ENCODE measurements at regions not wholly inside any gene's neighbourhood (a gene's known extent, or its start where the extent isn't known, plus 50 kb on each side); places are given as distances from the start of the nearest gene placed in this dataset.

DNA sequence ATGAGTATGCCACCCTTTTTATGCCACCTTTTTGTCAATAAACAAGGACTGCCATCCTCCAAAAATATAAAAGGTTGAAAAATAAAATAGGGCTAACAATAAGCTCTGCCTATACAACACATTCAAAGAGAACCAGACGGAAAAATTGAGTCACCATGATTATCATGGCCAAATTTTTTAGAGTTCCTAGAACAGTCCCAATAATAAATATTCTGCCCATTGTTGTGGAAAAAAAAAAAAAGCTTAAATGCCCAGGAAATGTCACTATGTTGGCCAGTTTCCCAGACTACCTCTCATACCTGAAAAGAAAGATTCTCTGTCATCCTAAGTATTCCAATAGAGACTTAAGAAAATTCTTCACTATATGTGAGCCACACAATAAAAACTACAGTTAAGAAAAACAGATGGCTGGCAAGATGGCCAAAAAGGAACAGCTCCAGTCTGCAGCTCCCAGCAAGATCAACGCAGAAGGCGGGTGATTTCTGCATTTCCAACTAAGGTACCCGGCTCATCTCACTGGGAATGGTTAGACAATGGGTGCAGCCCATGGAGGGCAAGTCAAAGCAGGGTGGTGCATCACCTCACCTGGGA lies 149.0 kb downstream of the TMEM161B start:
- no peak overlapping the region for H3K27ac ChIP-seq
- intact Hi-C loops (cut with DNase I) = no loop called here
- no peaks in the 10 kb centered on the region for H3K4me1 ChIP-seq
- no peaks in the 10 kb centered on the region for H3K9me3 ChIP-seq
- no peak for ATAC-seq
- DNase-seq = no peak
- no peaks in the 10 kb centered on the region for H3K36me3 ChIP-seq
- TF ChIP-seq, protein P1, sequence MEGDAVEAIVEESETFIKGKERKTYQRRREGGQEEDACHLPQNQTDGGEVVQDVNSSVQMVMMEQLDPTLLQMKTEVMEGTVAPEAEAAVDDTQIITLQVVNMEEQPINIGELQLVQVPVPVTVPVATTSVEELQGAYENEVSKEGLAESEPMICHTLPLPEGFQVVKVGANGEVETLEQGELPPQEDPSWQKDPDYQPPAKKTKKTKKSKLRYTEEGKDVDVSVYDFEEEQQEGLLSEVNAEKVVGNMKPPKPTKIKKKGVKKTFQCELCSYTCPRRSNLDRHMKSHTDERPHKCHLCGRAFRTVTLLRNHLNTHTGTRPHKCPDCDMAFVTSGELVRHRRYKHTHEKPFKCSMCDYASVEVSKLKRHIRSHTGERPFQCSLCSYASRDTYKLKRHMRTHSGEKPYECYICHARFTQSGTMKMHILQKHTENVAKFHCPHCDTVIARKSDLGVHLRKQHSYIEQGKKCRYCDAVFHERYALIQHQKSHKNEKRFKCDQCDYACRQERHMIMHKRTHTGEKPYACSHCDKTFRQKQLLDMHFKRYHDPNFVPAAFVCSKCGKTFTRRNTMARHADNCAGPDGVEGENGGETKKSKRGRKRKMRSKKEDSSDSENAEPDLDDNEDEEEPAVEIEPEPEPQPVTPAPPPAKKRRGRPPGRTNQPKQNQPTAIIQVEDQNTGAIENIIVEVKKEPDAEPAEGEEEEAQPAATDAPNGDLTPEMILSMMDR (IDR thresholded peaks at IDR 0.05) = no peak
- no peak overlapping the region for H3K4me3 ChIP-seq
- FAIRE-seq = no peak
- 74 to 80% methylated on average over 4 of the region's 4 CpGs for WGBS, 2 donors
- H3K27me3 ChIP-seq = no peaks in the 10 kb centered on the region

DNA sequence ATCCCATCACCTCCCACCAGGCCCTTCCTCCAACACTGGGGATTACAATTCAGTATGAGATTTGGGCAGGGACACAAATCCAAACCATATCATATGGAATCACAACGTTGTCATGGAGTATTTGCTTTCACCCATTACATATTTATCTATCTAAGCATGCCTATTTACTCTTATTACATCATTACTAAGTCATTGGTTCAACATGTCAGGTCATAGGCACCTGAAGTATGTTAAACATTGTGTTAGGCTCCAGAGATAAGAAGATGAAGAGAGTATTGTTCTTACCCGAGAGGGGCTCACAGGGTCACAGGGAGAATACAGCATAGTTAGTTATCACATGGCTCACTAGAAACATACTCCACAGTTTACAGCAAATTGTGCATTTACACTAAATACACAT lies 150.5 kb downstream of the TMEM161B start:
- H3K4me1 ChIP-seq = no peaks in the 10 kb centered on the region
- no peak overlapping the region for H3K27ac ChIP-seq
- no peak overlapping the region for H3K4me3 ChIP-seq
- H3K9me3 ChIP-seq = no peaks in the 10 kb centered on the region
- FAIRE-seq = no peak
- no peaks in the 10 kb centered on the region for H3K36me3 ChIP-seq
- WGBS, 2 donors = 8 to 11% methylated on average over 2 of the region's 2 CpGs
- no peaks in the 10 kb centered on the region for H3K27me3 ChIP-seq
- DNase-seq = no peak
- intact Hi-C loops (cut with DNase I) = no loop called here
- ATAC-seq = no peak
- TF ChIP-seq, protein P1 (IDR thresholded peaks at IDR 0.05) = no peak

DNA sequence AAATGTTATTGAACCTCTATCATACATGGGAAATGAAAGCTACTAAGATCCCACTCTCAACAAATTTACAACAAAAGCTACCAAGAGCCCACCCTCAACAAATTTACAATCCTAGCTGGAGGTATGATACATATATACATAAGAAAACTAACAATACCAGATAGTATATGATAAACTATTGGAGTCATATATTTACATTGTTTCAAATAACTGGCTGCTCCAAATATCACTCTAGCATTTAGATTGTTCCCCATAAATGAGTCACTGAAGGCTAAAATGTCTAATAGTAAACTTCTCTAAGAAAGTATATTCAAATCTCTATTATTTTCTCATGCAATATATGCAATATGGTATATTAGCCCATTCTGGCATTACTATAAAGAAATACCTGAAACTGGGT lies 151.1 kb downstream of the TMEM161B start:
- TF ChIP-seq, protein P1 (IDR thresholded peaks at IDR 0.05) = no peak
- FAIRE-seq (no peak), ATAC-seq (no peak), DNase-seq (no peak)
- Histone ChIP-seq H3K4me1 (no peaks in the 10 kb centered on the region), H3K36me3 (no peaks in the 10 kb centered on the region), H3K4me3 (no peak overlapping the region), H3K9me3 (no peaks in the 10 kb centered on the region), H3K27me3 (no peaks in the 10 kb centered on the region), H3K27ac (no peak overlapping the region)
- intact Hi-C loops (cut with DNase I) = no loop called here

DNA sequence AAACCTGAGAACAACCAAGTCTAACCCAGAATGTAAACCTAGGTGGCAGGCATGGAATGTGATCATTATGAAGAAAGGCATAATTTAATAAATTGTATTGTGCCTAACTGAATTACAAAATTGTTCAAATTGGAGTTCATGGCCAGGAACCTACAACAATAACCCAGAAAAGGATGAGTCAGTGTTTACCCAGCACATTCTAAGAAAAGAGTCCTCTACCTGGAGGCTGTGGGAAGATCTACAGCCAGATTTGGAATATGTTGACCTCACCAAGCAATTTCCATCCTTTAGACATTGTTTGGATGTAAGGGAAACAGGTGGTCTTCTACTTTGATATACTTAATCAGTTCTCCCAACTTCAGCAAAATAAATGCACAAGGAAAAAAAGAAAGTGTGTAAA lies 152.2 kb downstream of the TMEM161B start:
- Histone ChIP-seq H3K4me1 (no peaks in the 10 kb centered on the region), H3K27ac (no peak overlapping the region), H3K4me3 (no peak overlapping the region), H3K27me3 (no peaks in the 10 kb centered on the region), H3K36me3 (no peaks in the 10 kb centered on the region), H3K9me3 (no peaks in the 10 kb centered on the region)
- no peak for FAIRE-seq
- intact Hi-C loops (cut with DNase I) = no loop called here
- ATAC-seq = no peak
- TF ChIP-seq, protein P1 (IDR thresholded peaks at IDR 0.05) = no peak
- DNase-seq = no peak

DNA sequence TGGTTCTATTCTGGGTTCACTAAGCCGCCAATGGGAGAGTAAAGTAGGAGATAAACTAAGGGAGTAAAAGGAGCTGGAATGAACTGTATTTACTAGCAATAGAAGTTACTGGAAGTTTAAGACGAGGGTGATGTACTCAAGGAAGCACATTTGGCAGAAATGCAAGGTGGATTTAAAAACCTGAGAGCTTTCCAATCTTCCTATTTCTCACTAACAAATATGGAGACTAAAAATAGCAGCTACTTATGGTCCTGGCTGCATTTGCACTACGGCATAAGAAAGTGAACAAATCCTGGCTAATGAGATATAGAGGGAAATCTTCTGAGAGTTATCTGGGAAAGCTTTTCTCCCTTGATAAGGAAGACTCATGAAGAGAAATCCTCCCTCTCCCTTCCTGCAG lies 153.4 kb downstream of the TMEM161B start:
- Histone ChIP-seq H3K36me3 (no peaks in the 10 kb centered on the region), H3K27me3 (no peaks in the 10 kb centered on the region), H3K4me3 (no peak overlapping the region), H3K27ac (no peak overlapping the region), H3K9me3 (no peaks in the 10 kb centered on the region), H3K4me1 (no peaks in the 10 kb centered on the region)
- WGBS, 2 donors = 59 to 60% methylated on average over 3 of the region's 3 CpGs
- FAIRE-seq (no peak), ATAC-seq (no peak), DNase-seq (no peak)
- TF ChIP-seq, protein P1 (IDR thresholded peaks at IDR 0.05) = no peak
- intact Hi-C loops (cut with DNase I) = no loop called here

Measured in pancreas (tissue), 10 donors.